Activated naive CD4-positive, alpha-beta T cell (primary cell): ENCODE measurements at regions not wholly inside any gene's neighbourhood (a gene's known extent, or its start where the extent isn't known, plus 50 kb on each side); places are given as distances from the start of the nearest gene placed in this dataset.

Experiments
- DNase-seq, 4 experiments: peaks; one replicate each; lab custom pipeline; 2025; lab: John Stamatoyannopoulos, UW

DNA sequence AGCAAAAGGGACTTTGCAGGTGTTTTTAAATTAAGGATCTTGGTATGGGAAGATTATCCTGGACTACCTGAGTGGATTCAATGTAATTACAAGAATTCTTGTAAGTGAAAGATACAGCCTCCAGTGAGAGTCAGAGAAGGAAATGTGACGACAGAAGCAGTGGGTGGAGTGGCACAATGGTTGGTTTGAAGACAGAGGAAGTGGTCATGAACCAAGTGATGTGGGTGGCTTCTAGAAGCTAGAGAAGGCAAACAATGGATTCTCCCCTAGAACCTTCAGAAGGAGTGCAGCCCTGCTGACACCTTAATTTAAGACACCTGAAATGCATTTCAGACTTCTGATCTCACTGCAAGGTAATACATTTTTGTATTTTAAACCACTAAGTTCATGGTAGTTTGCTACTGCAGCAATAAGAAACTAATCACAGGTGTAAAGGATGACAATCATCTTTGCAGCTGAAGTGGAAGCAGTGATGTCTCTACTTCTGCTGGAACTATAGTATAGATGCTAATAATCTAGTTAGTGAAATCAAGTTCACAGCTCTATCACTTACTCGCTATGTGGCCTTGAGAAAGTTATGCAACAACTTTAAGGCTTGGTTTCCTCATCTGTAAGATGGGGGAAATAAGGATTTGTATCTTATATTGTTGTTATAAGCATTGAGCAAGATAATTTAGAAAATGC is 403.4 kb upstream of the SUCLG2 start:
- DNase-seq: peak in 2 of 4 experiments; percentile 22 to 33

DNA sequence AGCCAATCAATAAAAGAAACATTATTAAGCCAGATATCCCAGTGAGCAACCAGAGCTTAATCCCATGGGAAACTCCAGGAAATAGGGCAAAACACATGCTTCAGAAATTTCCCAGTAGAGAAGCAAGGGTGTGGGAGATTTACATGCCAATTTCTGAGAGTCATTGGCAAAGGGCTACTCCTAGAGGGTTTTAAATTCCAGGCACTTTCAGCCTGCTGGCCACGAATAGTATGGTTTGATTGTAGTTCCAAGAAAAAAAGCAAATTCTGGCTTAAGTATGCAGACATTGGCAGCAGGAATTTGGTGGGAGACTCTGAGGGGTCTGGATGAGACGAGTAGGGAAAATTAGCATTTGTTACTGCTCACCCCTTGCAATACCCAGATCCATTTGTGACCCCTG is 402.1 kb upstream of the SUCLG2 start:
- no peak for DNase-seq

DNA sequence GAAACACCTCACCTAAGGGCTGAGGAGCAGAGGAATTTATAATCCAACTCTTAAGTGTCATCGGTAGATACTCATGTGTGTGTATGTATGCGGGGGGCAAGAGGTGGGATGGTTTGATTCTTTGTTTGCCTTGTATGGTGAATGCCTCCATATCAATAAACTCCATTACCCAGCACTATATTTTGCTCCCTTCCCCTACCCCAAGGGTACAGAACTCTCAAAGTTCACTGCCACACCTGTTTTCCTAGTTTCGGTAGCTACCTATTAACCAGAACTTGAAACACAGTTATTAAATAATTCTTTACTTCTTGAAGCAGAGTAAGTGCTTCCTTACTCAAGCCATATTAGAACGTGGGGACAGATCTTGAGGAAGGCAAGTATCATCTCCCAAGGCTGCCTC is 400.8 kb upstream of the SUCLG2 start:
- DNase-seq: no peak

DNA sequence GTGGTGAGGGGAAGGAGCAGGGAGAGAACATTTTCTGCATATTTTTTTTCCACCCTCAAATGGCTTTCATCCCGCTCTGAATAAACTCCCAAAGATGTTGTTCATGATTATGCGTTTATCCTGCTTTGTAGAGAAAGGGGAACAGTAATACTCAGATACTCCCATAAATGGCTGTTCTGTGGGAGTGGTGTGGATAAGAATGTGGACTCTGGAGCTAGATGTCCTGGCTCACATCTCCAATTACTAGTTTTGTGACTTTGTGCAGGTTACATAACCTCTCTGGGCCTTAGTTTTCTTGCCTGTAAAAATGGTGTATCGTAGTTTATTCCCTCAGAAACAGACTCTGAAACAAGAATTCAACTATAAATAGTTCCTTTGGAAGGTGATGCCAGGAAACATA is 395.4 kb upstream of the SUCLG2 start:
- no peak for DNase-seq

DNA sequence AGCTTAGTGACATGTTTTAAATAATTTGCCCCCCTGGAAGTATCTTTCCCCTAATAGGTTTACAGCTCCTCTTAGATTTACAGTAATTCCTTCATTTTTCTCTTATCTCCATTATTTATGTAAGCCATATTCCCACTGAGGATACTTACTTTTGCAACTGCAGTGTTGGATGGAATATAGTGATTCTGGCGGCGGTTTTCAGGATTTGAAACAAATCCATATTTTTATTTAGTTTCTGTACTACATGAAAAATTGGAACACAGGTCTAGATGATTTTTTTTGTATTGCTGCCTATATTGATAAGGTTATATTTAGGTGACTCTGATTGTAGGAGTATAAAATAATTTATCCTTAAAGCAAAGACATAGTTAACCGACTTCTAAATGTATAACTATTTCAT is 391.6 kb upstream of the SUCLG2 start:
- no peak for DNase-seq

DNA sequence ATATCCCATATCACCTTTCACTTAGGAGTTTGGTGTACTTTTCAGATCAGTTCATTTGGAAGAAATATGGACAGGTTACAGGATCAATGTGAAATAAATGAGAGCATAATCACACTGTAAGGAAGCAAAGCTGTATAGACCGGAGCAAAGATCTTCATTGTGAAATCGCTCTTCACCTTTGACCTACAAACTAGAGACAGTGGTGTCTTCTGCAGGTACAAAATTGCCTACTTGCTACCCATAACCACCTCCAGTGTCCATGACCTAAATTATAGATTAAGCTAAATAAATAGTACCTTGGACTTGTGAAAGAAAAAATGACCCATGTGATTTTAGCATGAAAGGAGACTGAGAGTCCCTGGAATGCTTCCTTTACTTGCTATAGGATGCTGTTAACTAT is 379.5 kb upstream of the SUCLG2 start:
- no peak for DNase-seq

DNA sequence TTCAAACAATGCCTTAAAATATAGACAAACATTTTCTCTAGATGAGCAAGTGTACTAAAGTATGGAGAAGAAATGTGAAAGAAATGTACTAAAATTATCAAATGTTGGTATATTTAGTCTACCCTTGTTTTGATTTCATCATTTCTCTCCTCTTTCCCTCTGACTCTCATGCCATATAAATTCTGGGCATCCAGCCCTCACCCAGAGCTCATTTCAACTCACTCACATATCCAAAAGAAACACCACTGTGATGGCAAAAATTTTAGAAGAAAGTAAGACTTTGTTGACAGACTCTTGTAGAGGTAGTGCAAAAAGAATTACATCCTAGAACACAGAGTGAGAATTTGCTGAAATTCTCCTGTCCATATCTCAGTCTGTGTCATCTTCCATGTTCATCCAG is 377.8 kb upstream of the SUCLG2 start:
- no peak for DNase-seq

DNA sequence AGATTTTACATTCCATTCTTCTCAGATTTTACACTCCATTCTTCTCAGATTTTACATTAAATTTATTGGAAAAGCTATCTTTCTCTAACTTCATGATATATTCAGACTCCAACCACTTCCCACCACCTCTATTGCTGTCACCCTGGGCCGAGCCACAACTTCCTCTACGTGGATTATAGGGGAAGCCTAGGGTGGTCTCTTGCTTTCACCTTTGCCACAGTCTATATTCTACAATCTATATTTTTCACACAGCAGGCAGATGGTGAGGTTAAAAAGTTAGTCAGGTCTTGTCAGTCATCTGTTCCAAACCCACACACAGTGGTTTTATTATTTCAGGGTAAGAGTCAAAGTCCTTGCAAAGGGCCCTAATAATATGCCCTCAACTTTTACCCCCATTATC is 370.8 kb upstream of the SUCLG2 start:
- no peak for DNase-seq

DNA sequence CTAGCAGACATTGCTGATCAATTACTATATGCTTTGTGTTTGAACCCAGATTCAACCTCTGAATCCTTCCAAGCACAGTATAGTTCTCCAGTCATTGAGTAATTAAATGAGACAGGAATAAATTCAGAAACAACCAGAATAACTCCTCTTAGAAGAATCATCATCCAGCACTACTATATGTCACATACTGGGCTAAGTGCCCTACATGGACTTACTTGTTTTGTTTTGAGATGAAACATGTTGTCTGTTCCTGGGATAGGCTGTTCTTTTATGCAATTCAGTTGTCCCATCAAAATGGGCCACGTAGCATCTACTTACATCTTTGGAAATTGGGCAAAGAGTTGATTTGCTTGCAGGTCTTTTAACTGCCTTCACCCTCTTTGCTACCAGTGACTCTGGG is 365.5 kb upstream of the SUCLG2 start:
- DNase-seq: no peak

DNA sequence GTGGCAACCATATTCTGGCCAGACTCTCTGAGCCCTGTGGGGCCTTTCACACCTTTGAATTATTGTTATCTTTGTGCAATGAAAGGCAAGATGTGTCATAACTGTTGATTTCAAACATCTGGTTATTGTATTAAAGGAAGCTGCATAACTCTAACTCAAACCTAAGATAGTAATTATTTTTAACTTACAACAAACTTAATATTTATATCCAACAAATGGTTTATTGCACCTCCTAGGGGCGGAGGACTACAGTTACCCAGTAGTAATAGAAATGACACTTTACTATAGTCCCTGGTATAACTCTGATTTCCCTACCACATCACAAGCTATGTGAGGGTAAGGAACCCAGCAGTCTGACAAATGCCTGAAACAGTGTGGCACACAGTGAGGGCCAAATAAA is 363.9 kb upstream of the SUCLG2 start:
- DNase-seq: no peak

DNA sequence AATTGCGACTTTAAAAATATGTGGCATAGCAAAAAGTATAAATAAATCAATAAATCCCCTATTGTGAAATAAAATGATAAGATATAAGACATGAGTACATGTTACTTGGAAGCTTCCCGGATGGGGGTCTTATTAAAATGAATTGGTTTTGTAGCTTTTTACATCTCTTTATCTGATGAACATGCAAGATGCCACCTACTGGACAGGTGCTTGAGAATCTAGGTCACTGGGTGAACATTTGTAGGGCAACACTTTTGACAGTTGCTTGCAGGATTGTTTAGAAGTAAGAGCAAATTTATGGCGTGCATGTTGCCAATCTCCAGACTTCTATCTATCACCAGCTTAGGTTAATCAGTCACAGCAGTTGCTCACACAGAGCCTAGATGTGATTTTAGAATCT is 362.7 kb upstream of the SUCLG2 start:
- DNase-seq: no peak

DNA sequence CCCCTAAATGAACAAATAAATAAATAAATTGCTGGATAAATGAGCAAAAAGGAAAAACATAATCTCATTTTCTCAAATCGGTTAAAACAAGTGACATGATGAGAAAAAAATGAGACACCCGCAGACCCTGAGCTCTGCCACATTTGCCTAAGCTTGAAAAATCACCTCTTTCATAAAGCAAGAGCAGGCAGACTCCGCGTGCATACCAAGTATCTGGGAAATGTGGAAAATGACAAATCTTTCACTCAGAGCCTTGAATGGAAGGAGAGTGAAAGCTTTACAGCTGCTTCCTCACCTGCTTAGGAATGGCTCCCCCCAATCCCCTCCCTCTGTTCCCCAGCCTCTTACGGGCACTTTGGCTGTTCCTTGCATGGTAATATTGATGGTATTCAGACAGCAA is 355.5 kb upstream of the SUCLG2 start:
- no peak for DNase-seq

DNA sequence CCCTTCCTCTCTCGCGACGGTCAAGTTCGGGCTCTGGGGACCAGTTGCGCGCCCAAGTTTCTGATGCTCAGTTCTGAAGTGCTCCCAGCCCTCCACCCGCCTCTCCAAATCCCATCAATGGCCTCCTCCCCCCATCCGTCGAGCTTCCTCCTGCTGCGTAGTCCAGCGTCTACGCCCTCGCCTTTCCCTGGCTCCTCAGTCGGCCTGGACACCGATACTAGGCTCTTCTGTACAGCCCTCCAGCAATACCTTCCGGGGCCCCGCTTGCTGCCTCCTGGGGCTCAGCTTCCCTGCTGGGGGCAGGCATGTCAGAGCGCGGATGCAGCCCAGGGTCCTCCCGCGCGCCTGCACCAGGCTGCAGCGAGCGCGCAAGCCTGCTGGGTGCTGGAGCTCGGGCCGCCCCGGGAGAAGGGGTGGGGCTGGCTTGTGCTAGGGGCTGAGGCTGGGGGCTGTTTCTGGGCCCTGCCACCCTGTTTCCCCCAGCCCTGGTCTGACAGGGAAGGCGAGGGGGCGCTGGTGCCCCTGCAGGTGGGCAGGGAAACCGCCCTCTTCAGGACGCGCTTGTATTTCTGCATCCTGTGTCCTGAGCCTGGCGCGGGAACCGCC is 353.3 kb upstream of the SUCLG2 start:
- peak in 2 of 4 experiments; percentile 6 to 37 for DNase-seq

DNA sequence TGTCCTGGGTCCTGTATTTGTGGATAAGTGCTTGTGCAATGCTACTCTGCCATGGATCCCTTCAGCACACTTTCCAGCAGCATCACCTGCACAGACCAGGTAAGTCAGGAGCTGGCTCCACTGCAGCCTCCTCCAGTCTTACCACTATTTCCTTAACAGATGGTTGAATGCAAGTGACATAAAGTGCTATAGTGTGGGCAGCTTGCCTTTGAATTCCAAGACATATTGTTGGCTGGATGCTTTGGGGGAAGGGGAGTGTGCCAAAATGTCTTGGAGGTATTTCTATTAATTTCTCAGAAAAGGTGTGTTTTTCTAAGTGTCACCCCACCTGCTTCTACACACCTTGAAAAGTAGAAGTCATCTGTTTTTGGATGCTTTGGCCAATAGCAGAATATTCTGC is 352.2 kb upstream of the SUCLG2 start:
- no peak for DNase-seq

DNA sequence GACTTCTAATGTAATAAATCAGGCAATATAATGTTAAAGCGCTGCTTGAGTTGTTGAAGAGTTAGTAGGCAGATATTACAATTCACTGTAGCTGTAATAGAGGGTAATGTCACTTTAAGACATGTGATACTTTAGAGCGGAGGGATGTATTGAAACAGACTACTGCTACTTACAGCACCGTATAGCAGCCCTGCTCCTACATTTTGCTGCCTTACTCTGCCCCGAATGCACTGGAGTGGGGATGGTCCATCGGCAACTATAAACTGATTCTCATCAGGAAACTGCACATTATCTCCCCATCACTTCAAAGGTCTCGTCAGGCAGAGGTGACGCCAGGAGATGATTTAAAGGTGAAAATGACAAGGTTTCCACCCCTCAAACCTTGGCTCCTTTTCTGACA is 349.7 kb upstream of the SUCLG2 start:
- no peak for DNase-seq

DNA sequence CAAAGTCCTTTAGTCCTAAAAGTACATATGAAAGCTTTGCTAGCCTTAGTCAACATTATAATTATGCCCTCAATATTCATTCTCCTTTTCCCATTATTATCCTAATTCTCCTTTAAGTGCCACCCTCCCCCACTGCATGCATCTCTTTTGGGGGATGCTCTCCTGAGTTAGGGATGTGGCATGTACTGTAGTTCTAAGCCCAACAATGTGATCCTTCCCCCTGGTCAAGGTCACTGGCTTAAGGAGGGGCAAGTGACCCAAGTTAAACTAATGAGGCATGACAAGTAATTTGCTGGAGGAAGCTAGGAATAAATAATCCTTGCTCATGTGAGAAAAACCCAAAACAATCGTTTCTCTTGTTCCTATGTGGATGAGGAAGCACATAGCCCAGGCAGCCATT is 343.9 kb upstream of the SUCLG2 start:
- no peak for DNase-seq

DNA sequence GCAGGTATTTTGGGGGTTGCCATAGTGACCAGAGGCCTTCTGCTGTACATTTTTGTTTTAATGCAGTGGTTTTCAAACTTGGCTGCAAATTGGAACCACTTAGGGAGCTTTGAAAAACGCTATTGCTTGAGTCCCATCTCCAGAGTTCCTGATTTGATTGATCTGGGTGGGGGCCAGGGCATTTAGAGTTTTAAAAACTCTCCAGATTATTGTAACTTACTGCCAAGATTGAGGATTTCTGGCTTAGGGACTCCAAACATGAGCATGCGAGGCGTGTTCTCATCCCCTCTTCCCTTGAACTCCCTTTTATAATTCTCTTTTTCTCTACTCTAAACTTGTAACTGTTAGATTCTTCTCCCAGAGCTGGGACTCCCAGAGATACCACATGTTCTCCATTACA is 340.8 kb upstream of the SUCLG2 start:
- DNase-seq: no peak

DNA sequence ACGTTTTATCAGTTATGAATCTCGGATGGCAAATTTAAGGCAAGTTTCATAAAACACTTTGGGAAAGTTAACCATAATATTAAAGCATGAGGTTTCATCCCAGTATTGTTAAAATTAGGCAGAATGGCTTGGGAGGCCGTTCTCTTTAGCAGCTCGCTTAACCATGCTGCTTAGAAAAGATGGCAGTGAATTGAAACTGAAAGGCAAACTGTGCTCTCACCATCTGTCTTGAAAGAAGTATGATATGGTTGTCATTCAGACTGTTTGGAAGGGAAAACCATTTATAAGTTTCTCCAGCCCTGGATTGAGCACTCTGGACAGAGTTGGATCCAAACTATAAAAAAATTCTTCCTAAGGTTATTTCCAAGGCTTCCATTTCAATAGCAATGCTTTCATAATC is 332.3 kb upstream of the SUCLG2 start:
- no peak for DNase-seq

DNA sequence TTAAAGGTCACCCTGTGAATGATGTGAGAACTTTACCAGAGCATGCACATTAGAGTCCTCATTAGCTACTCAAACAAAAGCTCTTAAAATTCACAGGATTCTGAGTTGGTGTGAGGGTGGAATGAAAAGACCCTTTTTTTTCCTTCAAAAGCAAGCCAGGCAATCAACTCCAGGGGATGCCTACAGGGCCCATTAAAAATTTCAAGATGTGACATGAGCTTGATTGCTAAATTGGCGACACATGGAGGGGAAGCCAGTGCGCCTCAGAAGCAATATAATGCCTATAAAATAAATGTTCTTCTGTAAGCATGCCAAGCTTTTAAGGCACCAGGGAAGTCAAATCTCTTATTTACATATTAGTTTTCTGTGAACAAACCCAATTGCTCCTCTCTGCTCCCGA is 328.8 kb upstream of the SUCLG2 start:
- DNase-seq: no peak

DNA sequence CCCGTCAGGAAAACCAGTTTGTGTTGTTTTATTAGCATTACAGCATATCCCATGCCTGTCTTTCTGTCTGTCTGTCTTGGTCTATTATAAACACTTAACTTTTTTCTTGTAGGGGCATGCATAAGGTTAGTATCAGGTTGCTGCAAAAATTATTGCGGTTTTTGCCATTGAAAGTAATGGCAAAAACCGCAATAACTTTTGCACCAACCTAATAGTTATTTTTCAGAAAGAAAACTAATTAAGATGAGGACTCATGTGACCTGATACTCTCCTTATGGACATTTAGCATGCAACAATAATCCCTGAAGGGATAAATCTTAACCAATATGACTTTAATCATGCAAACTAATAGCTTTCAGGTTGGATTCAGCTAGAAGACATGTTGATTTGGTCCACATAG is 326.7 kb upstream of the SUCLG2 start:
- no peak for DNase-seq

DNA sequence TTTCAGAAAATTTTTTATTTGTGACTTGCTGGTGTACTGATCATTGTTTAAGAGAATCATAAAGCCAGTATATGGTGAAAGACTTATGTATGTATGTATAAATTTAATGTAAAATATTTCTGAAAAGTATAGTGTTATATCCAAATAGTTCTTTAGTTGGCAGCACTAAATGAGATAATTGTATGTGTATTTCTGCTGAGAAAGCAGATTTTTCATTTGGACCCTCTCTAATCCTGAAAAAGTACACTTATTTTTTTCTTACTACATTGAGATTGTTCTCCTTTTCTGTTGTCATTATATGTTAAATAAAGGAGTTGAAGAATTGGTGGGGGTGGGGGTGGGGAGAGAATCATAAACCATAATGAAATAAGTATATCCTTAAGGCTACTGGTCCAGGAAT is 324.9 kb upstream of the SUCLG2 start:
- no peak for DNase-seq

DNA sequence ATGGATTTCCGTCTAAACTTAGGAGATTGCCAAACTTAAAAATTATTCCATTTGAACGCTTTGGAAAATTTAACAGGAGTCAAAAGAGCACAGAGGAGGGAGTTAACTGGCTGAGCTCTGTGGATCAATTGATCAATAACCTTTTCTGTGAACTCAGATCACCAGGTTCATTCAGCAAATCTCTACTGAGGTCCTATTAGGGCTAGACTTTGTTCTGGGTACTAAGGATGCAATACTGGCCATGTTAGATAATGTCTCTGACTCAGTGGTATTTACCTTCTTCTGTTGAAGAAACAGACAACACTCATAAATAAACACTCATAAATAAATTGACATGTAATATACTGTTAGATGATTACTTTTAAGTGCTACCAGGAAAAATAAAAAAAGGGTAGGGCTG is 323.4 kb upstream of the SUCLG2 start:
- no peak for DNase-seq

DNA sequence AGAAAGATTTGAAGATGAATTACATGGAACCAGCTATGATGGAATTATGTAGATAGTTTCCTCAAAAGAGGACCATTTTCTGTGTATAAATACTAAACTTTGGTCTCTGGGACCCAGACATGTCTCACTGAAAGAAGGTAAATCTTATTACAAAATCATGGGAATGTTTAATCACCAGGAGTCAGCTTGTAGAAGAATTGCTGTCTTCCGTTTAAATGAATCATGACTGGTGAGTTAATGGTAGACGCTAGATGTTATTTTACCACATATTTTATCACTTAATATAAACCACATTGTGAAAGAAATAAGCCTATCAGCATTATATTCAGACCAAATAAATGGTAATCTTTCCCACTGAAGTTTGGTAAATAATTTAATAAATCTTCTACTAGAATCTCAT is 322.3 kb upstream of the SUCLG2 start:
- DNase-seq: no peak

DNA sequence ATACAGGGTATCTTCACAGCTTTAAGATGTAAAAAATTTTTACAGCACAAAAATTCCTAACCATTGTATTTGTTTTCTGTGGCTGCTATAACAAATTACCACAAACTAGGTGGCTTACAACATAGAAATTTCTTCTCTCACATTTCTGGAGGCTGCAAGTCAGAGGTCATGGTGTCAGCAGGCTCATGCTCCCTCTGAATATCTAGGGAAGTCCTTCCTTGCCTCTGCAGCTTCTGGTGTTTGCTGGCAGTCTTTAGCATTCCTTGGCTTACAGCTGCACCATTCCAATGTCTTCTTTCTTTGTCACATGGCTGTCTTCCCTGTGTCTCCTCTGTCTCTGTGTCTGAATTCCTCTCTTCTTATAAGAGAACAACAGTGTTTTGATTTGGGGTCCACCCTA is 310.2 kb upstream of the SUCLG2 start:
- no peak for DNase-seq
